Psoas muscle (tissue), 7 donors: ENCODE measurements at regions not wholly inside any gene's neighbourhood (a gene's known extent, or its start where the extent isn't known, plus 50 kb on each side); places are given as distances from the start of the nearest gene placed in this dataset.

Source experiments
- ATAC-seq, 4 donors: fragments of 200-7000 bp; cut with Tn5 transposase; one replicate each; pipeline ENCODE4 v1.9.1; 2020; ENCODE audit warnings: moderate library complexity in 3 of 4, mild to moderate bottlenecking in 2 of 4
- DNase-seq, 2 donors: peaks; one replicate each; pipeline ENCODE4 v3.0.0-alpha.2; 2020
- H3K27ac ChIP-seq: fragments of 200-600 bp; one replicate; pipeline ENCODE4 v1.8.0; 2022
- H3K27me3 ChIP-seq, 3 donors: fragments of 200-600 bp in 1 of 3; one replicate each; pipeline versions ENCODE4 v1.6.1 to v1.8.0; 2013 to 2022; ENCODE audit warnings: low read length in 2 of 3, mild to moderate bottlenecking in 2 of 3, moderate library complexity in 1 of 3; ENCODE audit not compliant: insufficient read depth in 3 of 3
- H3K36me3 ChIP-seq, 2 donors: fragments of 200-600 bp in 1 of 2; one replicate each; pipeline versions ENCODE4 v1.6.1 to v1.8.0; 2013 to 2022; ENCODE audit warnings: low read depth in 1 of 2, mild to moderate bottlenecking in 1 of 2, moderate library complexity in 1 of 2; ENCODE audit not compliant: insufficient read depth in 1 of 2
- H3K4me1 ChIP-seq: fragments of 200-600 bp; one replicate; pipeline ENCODE4 v1.8.0; 2022
- H3K4me3 ChIP-seq: fragments of 200-600 bp; one replicate; pipeline ENCODE4 v1.8.0; 2022; ENCODE audit warnings: mild to moderate bottlenecking
- H3K9me3 ChIP-seq: fragments of 200-600 bp; one replicate; pipeline ENCODE4 v1.8.0; 2022
- WGBS, 3 donors: extraction: QIAGEN DNeasy Blood & Tissue Kit; methylation state at CpG; one replicate each; pipeline versions ENCODE4 v1.1.6 to v1.1.7; 2013; 5-methylcytosine and 5-hydroxymethylcytosine counted together
- intact Hi-C, 2 donors: fragments of 100-400 bp; cut with DNase I; formaldehyde crosslinking; loops; one replicate each; pipeline versions ENCODE4 v1.11.0 to v1.14.2; 2022
- TF ChIP-seq, protein P1 (sequence below): fragments of 200-600 bp; IDR thresholded peaks from one replicate; pipeline ENCODE4 v1.8.0; 2022; ENCODE audit warnings: antibody characterized with exemption
- donor health status: healthy with polysubstance abuse.
- donor health status: DM: no; HTN: no; CAD: no; lungs with moderate emphysema.
- donor health status: Bipolar disorder and iron deficiency.
- donor health status: healthy.
- donor health status: DM: yes; HTN: yes; CAD: no.
- donor health status: DM: no; HTN: no; CAD: no.
- donor health status: DM: yes; HTN: yes; CAD: no.

DNA sequence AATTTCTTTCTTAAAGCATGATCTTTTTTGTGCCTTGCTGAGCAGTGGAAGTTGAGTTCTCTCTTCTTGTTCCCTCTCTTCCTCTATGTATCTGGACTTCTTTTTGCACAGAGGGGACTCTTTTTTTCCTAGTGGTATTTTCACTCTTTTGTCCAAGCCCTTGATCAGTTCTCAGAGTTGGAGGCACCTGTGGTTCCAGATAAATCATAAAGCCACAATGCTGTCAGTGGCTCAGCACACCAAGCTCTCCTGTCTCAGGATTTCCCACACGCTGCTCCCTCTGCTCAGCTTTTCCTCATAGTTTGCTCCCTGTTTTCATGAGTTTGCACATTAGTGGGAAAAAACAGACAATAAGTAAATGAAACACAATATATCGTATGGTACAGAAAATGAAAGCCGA, 110.3 kb upstream of the ZNF608 start:
- no peak for ATAC-seq
- no peak for DNase-seq
- no peaks in the 10 kb centered on the region for H3K9me3 ChIP-seq
- H3K27me3 ChIP-seq: no peaks in the 10 kb centered on the region
- no peaks in the 10 kb centered on the region for H3K36me3 ChIP-seq
- 95 to 96% (median 96%) methylated on average over 3 of the region's 3 CpGs for WGBS, 3 donors
- H3K27ac ChIP-seq: no peak overlapping the region
- TF ChIP-seq, protein P1, sequence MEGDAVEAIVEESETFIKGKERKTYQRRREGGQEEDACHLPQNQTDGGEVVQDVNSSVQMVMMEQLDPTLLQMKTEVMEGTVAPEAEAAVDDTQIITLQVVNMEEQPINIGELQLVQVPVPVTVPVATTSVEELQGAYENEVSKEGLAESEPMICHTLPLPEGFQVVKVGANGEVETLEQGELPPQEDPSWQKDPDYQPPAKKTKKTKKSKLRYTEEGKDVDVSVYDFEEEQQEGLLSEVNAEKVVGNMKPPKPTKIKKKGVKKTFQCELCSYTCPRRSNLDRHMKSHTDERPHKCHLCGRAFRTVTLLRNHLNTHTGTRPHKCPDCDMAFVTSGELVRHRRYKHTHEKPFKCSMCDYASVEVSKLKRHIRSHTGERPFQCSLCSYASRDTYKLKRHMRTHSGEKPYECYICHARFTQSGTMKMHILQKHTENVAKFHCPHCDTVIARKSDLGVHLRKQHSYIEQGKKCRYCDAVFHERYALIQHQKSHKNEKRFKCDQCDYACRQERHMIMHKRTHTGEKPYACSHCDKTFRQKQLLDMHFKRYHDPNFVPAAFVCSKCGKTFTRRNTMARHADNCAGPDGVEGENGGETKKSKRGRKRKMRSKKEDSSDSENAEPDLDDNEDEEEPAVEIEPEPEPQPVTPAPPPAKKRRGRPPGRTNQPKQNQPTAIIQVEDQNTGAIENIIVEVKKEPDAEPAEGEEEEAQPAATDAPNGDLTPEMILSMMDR: no peak
- intact Hi-C loops: no loop called here
- H3K4me1 ChIP-seq: no peaks in the 10 kb centered on the region
- H3K4me3 ChIP-seq: no peak overlapping the region

DNA sequence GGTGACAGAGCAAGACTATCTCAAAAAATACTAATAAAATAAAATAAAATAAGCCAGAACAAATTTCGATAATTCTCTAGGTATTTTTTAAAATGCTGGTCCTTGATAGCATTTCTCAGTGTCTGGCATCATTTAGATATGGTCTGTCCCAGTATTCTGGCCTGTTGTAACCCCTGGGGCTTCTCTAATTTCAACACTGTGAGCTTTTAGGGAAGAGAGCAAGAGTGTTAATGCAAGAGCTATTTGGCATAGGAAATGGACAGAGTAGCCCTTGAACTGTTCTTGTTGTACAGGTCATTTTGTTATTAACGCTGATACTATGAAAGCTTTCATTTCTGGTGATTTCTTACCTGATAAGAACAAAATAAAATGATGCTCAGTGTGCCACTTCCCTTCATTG, 112.2 kb upstream of the ZNF608 start:
- Histone ChIP-seq H3K9me3 (no peaks in the 10 kb centered on the region), H3K36me3 (no peaks in the 10 kb centered on the region), H3K4me3 (peak overlapping the region; percentile 14), H3K27ac (peak overlapping the region; percentile 51), H3K4me1 (no peaks in the 10 kb centered on the region), H3K27me3 (no peaks in the 10 kb centered on the region)
- 20 to 31% (median 28%) methylated on average over 2 of the region's 2 CpGs for WGBS, 3 donors
- ATAC-seq (peak in 2 of 4 donors; percentile 66 to 85), DNase-seq (no peak)
- intact Hi-C loops: no loop called here
- TF ChIP-seq, protein P1: no peak

DNA sequence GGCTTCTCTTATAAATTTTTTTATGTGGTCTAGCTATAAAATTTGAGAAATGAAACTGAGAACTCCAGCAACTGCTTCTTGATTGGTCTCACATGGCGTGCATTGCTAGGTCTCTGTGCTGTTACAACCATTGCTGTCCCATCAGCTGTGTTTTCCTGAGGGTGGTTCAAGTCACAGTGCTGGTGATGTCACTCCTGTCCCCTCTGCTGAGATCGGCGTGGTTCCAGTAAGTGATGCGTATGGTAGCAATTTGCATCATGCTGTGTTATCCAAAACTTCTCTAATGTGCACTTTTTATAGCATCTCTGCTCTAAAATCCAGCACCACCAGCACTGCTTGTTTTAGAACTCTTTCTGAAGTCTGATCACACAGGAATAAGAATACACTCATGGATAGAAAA, 112.6 kb upstream of the ZNF608 start:
- Histone ChIP-seq H3K4me3 (peak overlapping the region; percentile 14), H3K9me3 (no peaks in the 10 kb centered on the region), H3K4me1 (no peaks in the 10 kb centered on the region), H3K27me3 (no peaks in the 10 kb centered on the region), H3K27ac (peak overlapping the region; percentile 51), H3K36me3 (no peaks in the 10 kb centered on the region)
- intact Hi-C loops: no loop called here
- DNase-seq (peak in 1 of 2 donors; percentile 49), ATAC-seq (peak in 2 of 4 donors; percentile 38 to 67)
- TF ChIP-seq, protein P1: no peak
- WGBS, 3 donors: 27 to 46% (median 29%) methylated on average over 4 of the region's 4 CpGs

DNA sequence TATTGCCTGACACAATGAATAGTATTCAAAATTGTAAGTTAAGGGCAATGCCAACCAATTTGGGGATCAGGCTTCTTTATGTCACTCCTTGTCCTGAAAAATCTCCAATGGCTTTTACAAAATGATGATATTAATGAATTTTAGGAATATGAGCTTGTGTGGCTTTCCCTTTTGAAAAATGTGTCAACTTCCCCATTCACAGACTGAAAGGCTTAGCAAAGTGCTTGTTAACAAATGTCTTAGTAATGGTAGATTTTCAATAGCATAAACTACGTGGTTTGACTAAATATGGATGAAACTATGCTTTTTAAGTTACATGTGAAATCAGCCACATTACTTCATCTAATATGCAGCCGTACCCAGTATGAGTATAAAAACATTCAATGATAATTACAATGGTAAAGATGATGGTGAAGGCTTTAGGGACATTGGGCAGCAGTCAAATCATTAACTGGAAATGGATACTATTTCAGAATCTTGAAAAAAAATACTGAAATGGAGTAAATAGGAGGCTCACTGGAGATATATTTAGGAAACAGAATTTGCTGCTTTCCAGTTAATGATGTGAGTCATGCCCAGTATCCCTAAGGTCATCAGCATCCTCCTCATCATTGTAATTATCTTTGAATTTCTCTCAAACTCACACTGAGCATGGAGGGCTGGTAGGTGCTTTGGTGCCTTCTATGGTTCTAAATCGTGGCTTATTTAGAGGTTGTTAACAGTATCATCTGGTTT, 113.3 kb upstream of the ZNF608 start:
- no peak overlapping the region for H3K4me3 ChIP-seq
- 83 to 95% (median 86%) methylated on average over 3 of the region's 3 CpGs for whole genome bisulfite sequencing, 3 donors
- TF ChIP-seq, protein P1: no peak
- no peaks in the 10 kb centered on the region for H3K9me3 ChIP-seq
- no peaks in the 10 kb centered on the region for H3K27me3 ChIP-seq
- DNase-seq (no peak), ATAC-seq (no peak)
- intact Hi-C loops: no loop called here
- H3K36me3 ChIP-seq: no peaks in the 10 kb centered on the region
- no peak overlapping the region for H3K27ac ChIP-seq
- H3K4me1 ChIP-seq: no peaks in the 10 kb centered on the region

DNA sequence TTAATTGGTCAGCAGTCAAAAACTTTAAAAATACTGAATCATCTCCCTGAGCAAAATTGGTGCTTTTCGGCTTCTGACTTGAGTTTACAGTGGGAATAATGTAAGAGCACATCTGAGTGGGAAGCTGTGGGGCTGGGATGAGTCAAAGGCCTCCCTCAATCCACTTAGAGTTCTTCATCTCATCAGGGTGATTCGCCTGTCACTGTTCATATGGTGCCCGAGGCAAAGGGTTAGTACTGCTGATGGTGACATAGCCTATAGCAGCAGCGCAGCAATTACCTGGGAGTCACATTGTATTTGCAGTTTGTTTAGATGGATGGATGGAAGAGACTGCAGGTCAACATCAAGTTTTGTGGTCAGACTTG, 113.8 kb upstream of the ZNF608 start:
- TF ChIP-seq, protein P1: no peak
- DNase-seq (no peak), ATAC-seq (no peak)
- Histone ChIP-seq H3K4me1 (no peaks in the 10 kb centered on the region), H3K27ac (no peak overlapping the region), H3K9me3 (no peaks in the 10 kb centered on the region), H3K27me3 (no peaks in the 10 kb centered on the region), H3K4me3 (no peak overlapping the region), H3K36me3 (no peaks in the 10 kb centered on the region)
- WGBS, 3 donors: 94 to 98% (median 98%) methylated on average over 4 of the region's 4 CpGs
- intact Hi-C loops: no loop called here
